Psoas muscle (tissue), 7 donors: ENCODE measurements at regions not wholly inside any gene's neighbourhood (a gene's known extent, or its start where the extent isn't known, plus 50 kb on each side); places are given as distances from the start of the nearest gene placed in this dataset.
A peak's percentile ranks its signal among the peaks of the same experiment; 100 is the strongest.

Experiments used
- ATAC-seq, 4 donors: fragments of 200-7000 bp; cut with Tn5 transposase; one replicate each; pipeline ENCODE4 v1.9.1; 2020; ENCODE audit warnings: moderate library complexity in 3 of 4, mild to moderate bottlenecking in 2 of 4
- DNase-seq, 2 donors: peaks; one replicate each; pipeline ENCODE4 v3.0.0-alpha.2; 2020
- H3K27ac ChIP-seq: fragments of 200-600 bp; one replicate; pipeline ENCODE4 v1.8.0; 2022
- H3K27me3 ChIP-seq, 3 donors: fragments of 200-600 bp in 1 of 3; one replicate each; pipeline versions ENCODE4 v1.6.1 to v1.8.0; 2013 to 2022; ENCODE audit warnings: low read length in 2 of 3, mild to moderate bottlenecking in 2 of 3, moderate library complexity in 1 of 3; ENCODE audit not compliant: insufficient read depth in 3 of 3
- H3K36me3 ChIP-seq, 2 donors: fragments of 200-600 bp in 1 of 2; one replicate each; pipeline versions ENCODE4 v1.6.1 to v1.8.0; 2013 to 2022; ENCODE audit warnings: low read depth in 1 of 2, mild to moderate bottlenecking in 1 of 2, moderate library complexity in 1 of 2; ENCODE audit not compliant: insufficient read depth in 1 of 2
- H3K4me1 ChIP-seq: fragments of 200-600 bp; one replicate; pipeline ENCODE4 v1.8.0; 2022
- H3K4me3 ChIP-seq: fragments of 200-600 bp; one replicate; pipeline ENCODE4 v1.8.0; 2022; ENCODE audit warnings: mild to moderate bottlenecking
- H3K9me3 ChIP-seq: fragments of 200-600 bp; one replicate; pipeline ENCODE4 v1.8.0; 2022
- CTCF ChIP-seq: fragments of 200-600 bp; IDR thresholded peaks from one replicate; pipeline ENCODE4 v1.8.0; 2022; ENCODE audit warnings: antibody characterized with exemption
- WGBS, 3 donors: extraction: QIAGEN DNeasy Blood & Tissue Kit; methylation state at CpG; one replicate each; pipeline versions ENCODE4 v1.1.6 to v1.1.7; 2013; 5-methylcytosine and 5-hydroxymethylcytosine counted together
- intact Hi-C, 2 donors: fragments of 100-400 bp; cut with DNase I; formaldehyde crosslinking; loops; one replicate each; pipeline versions ENCODE4 v1.11.0 to v1.14.2; 2022
- donor health status: healthy with polysubstance abuse.
- donor health status: DM: no; HTN: no; CAD: no; lungs with moderate emphysema.
- donor health status: Bipolar disorder and iron deficiency.
- donor health status: healthy.
- donor health status: DM: yes; HTN: yes; CAD: no.
- donor health status: DM: no; HTN: no; CAD: no.
- donor health status: DM: yes; HTN: yes; CAD: no.

- no peak overlapping the region for H3K27ac ChIP-seq
- DNase-seq (no peak), ATAC-seq (no peak)
- no peaks in the 10 kb centered on the region for H3K36me3 ChIP-seq
- WGBS, 3 donors: 18 to 27% (median 20%) methylated on average over 5 of the region's 5 CpGs
- no peaks in the 10 kb centered on the region for H3K27me3 ChIP-seq
- no peaks in the 10 kb centered on the region for H3K4me1 ChIP-seq
- no peak overlapping the region for H3K4me3 ChIP-seq
- TF ChIP-seq CTCF: no peak
- intact Hi-C loops: no loop called here
- no peaks in the 10 kb centered on the region for H3K9me3 ChIP-seq
These were observed 136.6 kb upstream of the TNC start for GRCh38 chr9:115254287-115255180.

GRCh38 chr9:115261656-115262081 lies 143.7 kb upstream of the TNC start:
- Histone ChIP-seq H3K4me1 (no peaks in the 10 kb centered on the region), H3K4me3 (no peak overlapping the region), H3K9me3 (no peaks in the 10 kb centered on the region), H3K36me3 (no peaks in the 10 kb centered on the region), H3K27me3 (no peaks in the 10 kb centered on the region), H3K27ac (no peak overlapping the region)
- intact Hi-C loops: no loop called here
- no peak for TF ChIP-seq CTCF
- no peak for ATAC-seq
- no peak for DNase-seq

GRCh38 chr9:115262477-115262876 lies 144.5 kb upstream of the TNC start:
- DNase-seq (peak; percentile 10 to 49), ATAC-seq (no peak)
- Histone ChIP-seq H3K4me3 (no peak overlapping the region), H3K4me1 (no peaks in the 10 kb centered on the region), H3K27me3 (no peaks in the 10 kb centered on the region), H3K9me3 (no peaks in the 10 kb centered on the region), H3K36me3 (no peaks in the 10 kb centered on the region), H3K27ac (no peak overlapping the region)
- TF ChIP-seq CTCF: no peak
- intact Hi-C loops: no loop called here

- intact Hi-C loops: no loop called here
- DNase-seq: no peak
- TF ChIP-seq CTCF: no peak
- Histone ChIP-seq H3K9me3 (no peaks in the 10 kb centered on the region), H3K27ac (no peak overlapping the region), H3K27me3 (no peaks in the 10 kb centered on the region), H3K4me3 (no peak overlapping the region), H3K4me1 (no peaks in the 10 kb centered on the region), H3K36me3 (no peaks in the 10 kb centered on the region)
- no peak for ATAC-seq
These were observed 145.0 kb upstream of the TNC start for GRCh38 chr9:115262952-115263351.
